ENCODE measurements at regions not wholly inside any gene's neighbourhood (a gene's known extent, or its start where the extent isn't known, plus 50 kb on each side); places are given as distances from the start of the nearest gene placed in this dataset.

GRCh38 chr22:47328550-47329243, 566.2 kb downstream of the TBC1D22A start (continued):
- TF ChIP-seq ZNF335 (tag by site-specific recombination; conservative IDR thresholded peaks at IDR 0.05) (no peak), ZNF302 (tag by site-specific recombination; IDR thresholded peaks at IDR 0.05; ENCODE audit: low read depth) (no peak), ZNF692 (tag by site-specific recombination; IDR thresholded peaks at IDR 0.05) (peak; percentile 42; the same call in 1 of the 2 replicates), HOXD13 (CRISPR knock-in tag; IDR thresholded peaks at IDR 0.05; ENCODE audit: borderline replicate concordance) (no peak), ZNF580 (tag by site-specific recombination; IDR thresholded peaks at IDR 0.05) (no peak), ZNF555 (tag by site-specific recombination; conservative IDR thresholded peaks at IDR 0.05) (no peak)

- CTCF ChIA-PET = no interaction called here
- POLR2A ChIA-PET = no interaction called here
Observed at GRCh38 chr22:47327241-47327640, 564.8 kb downstream of the TBC1D22A start.

GRCh38 chr22:47325249-47325648, 562.8 kb downstream of the TBC1D22A start:
- POLR2A ChIA-PET = no interaction called here
- TF ChIP-seq ZBTB8A (tag by site-specific recombination; IDR thresholded peaks at IDR 0.05) (no peak), ZNF324 (tag by site-specific recombination; IDR thresholded peaks at IDR 0.05) (no peak), ZNF791 (tag by site-specific recombination; IDR thresholded peaks at IDR 0.05) (no peak), SP3 (tag by site-specific recombination; IDR thresholded peaks at IDR 0.05) (no peak), HOXC10 (CRISPR knock-in tag; IDR thresholded peaks at IDR 0.05) (no peak), WT1 (tag by site-specific recombination; IDR thresholded peaks at IDR 0.05) (no peak), ZNF148 (tag by site-specific recombination; IDR thresholded peaks at IDR 0.05; ENCODE audit: borderline replicate concordance) (no peak), ZEB2 (tag by site-specific recombination; IDR thresholded peaks at IDR 0.05) (no peak), INSM2 (tag by site-specific recombination; IDR thresholded peaks at IDR 0.05) (no peak), ZSCAN4 (tag by site-specific recombination; IDR thresholded peaks at IDR 0.05) (no peak), EGR2 (tag by site-specific recombination; IDR thresholded peaks at IDR 0.05; ENCODE audit: low read depth) (no peak), ZNF707 (tag by site-specific recombination; IDR thresholded peaks at IDR 0.05) (no peak), ZNF121 (tag by site-specific recombination; IDR thresholded peaks at IDR 0.05) (no peak), ZNF214 (tag by site-specific recombination; IDR thresholded peaks at IDR 0.05; ENCODE audit: borderline replicate concordance) (no peak)
- Histone ChIP-seq H3K36me3 (ENCODE audit: control insufficient read depth in 2 of 2, insufficient read depth in 1 of 2, low read length in 2 of 2) (no peaks in the 10 kb centered on the region), H3K4me3 (ENCODE audit: low read depth, low read length) (no peak overlapping the region), H3K9me3 (ENCODE audit: control insufficient read depth, insufficient read depth, low read depth, low read length) (no peaks in the 10 kb centered on the region), H3K27ac (ENCODE audit: extremely low read depth, low read depth, low read length) (no peak overlapping the region), H3K4me1 (ENCODE audit: control insufficient read depth, insufficient read depth, low read length) (no peaks in the 10 kb centered on the region)
- CTCF ChIA-PET = no interaction called here

More at GRCh38 chr22:47327241-47327640, 564.8 kb downstream of the TBC1D22A start:
- Histone ChIP-seq H3K27ac (ENCODE audit: extremely low read depth, low read depth, low read length) (no peak overlapping the region), H3K4me1 (ENCODE audit: control insufficient read depth, insufficient read depth, low read length) (no peaks in the 10 kb centered on the region), H3K9me3 (ENCODE audit: control insufficient read depth, insufficient read depth, low read depth, low read length) (no peaks in the 10 kb centered on the region), H3K36me3 (ENCODE audit: control insufficient read depth in 2 of 2, insufficient read depth in 1 of 2, low read length in 2 of 2) (no peaks in the 10 kb centered on the region), H3K4me3 (ENCODE audit: low read depth, low read length) (no peak overlapping the region)
- TF ChIP-seq ZNF366 (tag by site-specific recombination; conservative IDR thresholded peaks at IDR 0.05) (no peak), ZNF354C (tag by site-specific recombination; IDR thresholded peaks at IDR 0.05; ENCODE audit: borderline replicate concordance, low read depth) (no peak), ZNF555 (tag by site-specific recombination; conservative IDR thresholded peaks at IDR 0.05) (no peak), ZNF585B (tag by site-specific recombination; IDR thresholded peaks at IDR 0.05) (no peak), YY2 (tag by site-specific recombination; IDR thresholded peaks at IDR 0.05) (no peak), ZNF221 (tag by site-specific recombination; IDR thresholded peaks at IDR 0.05; ENCODE audit: borderline replicate concordance) (no peak), ZNF174 (tag by site-specific recombination; IDR thresholded peaks at IDR 0.05) (no peak)
